Right hindlimb (tissue), 1 donor: ENCODE measurements at regions not wholly inside any gene's neighbourhood (a gene's known extent, or its start where the extent isn't known, plus 50 kb on each side); places are given as distances from the start of the nearest gene placed in this dataset.

Source experiments
- DNase-seq: peaks from one replicate; pipeline ENCODE4 v3.0.0-alpha.2; 2018

- DNase-seq: no peak
Observed at GRCh38 chr3:90241481-90241880, 1134.1 kb downstream of the EPHA3 start.

GRCh38 chr3:90253131-90253530, 1145.7 kb downstream of the EPHA3 start:
- DNase-seq: no peak

DNA sequence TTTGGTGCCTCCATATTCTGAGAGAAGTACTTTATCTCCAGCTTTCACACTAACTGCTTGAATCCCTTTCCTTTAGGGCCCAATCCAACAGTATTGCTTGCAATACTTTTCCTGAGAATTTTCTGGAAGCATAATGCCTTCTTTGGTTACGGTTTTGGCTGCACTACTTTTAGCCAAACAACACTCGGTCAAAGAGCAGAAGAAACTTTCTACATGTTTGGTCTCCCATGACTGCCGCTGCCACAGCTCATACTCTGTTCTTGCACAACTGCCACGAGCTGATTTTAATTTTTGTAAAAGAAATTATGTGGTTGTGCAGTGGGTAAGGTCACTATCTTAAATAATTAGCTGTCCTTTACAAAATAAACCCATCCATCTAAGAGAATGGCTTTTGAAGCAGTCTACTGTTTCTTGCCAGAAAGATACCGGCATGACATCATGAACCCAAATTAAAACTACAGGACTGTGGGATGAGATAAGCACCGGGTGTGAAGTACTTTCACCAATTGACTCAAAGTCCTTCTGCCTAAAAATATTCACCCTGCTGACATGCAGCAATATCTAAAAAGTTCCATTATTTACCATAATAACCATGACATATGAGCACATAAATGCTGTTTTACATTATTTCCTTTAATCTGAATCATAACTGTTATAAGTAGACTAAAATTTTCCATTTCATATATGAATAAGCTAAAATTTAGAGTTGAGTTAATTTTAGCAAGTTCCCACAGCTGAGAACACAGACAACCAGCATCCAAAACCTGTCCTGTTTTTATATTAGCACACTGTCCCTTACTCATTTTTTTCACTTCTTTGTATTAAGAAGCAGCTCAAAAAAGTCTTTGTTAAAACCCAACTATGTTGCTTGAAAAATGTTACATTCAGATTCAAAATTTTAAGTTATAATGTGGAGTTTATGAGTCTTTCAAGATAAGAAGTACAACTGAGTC, 1154.3 kb downstream of the EPHA3 start:
- DNase-seq: no peak
